SHP77 (cell line): ENCODE measurements at regions not wholly inside any gene's neighbourhood (a gene's known extent, or its start where the extent isn't known, plus 50 kb on each side); places are given as distances from the start of the nearest gene placed in this dataset.
"Not testable (repeated sequence)": the region's sequence is repeated elsewhere in the genome, so short reads cannot be mapped to it uniquely, and the experiment has no call there.

Experiments
- DNase-seq, 2 experiments: peaks; one replicate each; lab custom pipeline; 2025; lab: John Stamatoyannopoulos, UW

- DNase-seq: no peak
Observed at GRCh38 chrX:52261125-52261462, 76.4 kb downstream of the MAGED4 start.

- DNase-seq: peak; percentile 56 to 70
Observed at GRCh38 chrX:52261463-52262194, 76.9 kb downstream of the MAGED4 start.

DNA sequence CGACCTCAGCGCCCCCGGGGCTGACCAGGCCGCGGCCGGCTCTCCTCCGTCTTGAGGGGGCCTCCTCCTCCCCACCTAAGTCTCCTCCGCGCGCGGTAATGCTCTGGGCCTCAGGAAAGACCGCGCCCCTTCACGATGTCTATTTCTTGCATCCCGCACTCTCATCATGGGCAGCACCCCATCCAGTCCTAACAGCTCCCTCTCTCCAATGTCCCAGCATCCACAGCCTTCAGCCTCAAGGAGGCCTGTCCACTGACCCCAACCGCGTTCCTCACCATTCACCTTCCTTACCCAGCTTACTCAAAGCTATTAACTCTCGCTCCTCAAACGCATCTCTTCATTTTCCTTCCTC, 77.5 kb downstream of the MAGED4 start:
- DNase-seq: no peak

DNA sequence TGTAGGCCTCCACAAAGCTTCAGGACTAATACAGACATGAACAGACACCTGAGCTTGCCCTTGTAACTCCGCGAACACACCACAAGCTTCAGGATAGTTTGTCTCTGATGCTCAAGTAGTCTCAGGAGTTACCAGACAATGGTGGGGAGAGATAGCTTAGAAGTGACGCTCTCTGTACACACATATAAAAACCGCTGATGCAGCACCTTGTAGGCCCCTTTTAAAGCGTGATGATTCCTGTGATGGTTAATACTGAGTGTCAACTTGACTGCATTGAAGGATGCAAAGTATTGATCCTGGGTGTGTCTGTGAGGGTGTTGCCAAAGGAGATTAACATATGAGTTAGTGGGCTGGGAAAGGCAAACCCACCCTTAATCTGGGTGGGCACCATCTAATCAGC, 78.7 kb downstream of the MAGED4 start:
- DNase-seq: no peak

- no peak for DNase-seq
Observed at GRCh38 chrX:52265713-52266112, 81.0 kb downstream of the MAGED4 start.

DNA sequence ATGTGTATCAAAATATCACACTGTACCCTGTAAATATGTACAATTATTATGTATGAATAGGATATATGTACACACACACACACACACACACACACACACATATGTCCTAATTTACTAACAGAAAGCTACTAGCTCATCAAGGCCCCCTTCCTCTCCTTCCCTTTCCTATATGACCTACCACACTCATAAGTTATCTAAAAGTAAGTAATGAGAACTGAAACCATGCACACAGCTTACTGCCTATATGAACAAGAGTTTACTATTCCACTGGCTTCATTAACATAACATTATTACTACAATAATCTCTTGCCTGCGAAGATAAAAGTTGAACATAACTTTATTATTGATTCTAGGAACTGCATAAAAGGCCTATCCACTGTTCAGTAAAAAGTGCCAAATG, 83.8 kb downstream of the MAGED4 start:
- DNase-seq: not testable (repeated sequence)

GRCh38 chrX:52270453-52271116, 85.9 kb downstream of the MAGED4 start:
- DNase-seq: no peak

GRCh38 chrX:52271206-52271605, 86.5 kb downstream of the MAGED4 start:
- no peak for DNase-seq

DNA sequence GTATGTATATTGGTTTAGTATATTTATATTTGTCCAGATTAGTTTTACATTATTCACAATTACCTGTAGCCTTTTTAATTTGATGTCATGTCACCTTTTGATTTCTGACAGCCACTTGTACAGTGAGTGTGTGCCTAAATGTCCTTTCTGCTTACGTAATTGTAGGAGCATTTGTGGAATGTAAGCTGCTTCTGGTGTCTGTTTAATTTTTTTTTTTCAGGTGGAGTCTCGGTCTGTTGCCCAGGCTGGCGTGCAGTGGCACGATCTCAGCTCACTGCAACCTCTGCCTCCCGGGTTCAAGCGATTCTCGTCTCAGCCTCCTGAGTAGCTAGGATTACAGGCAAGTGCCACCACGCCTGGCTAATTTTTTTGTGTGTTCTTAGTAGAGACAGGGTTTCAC, 91.2 kb upstream of the XAGE2 start:
- DNase-seq: no peak

DNA sequence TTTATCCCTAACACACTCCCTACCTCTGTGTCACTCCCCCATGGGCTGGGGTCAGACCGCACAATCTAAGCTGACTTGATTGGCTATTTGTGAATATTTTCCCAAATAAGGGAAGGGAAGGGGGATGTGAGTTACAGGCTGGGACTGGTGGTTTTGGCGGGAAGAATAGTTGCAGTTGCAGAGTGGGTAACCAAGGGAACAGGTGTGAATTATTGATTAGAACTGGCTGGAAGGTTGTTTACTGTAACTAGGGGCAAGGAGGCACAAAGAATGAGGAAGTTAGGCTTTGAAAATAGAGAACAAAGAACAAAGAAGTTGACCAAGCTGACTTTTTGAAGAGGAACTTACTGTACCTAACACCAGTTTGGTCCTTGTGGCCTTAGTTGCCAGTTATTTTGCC, 88.0 kb upstream of the XAGE2 start:
- DNase-seq: no peak

DNA sequence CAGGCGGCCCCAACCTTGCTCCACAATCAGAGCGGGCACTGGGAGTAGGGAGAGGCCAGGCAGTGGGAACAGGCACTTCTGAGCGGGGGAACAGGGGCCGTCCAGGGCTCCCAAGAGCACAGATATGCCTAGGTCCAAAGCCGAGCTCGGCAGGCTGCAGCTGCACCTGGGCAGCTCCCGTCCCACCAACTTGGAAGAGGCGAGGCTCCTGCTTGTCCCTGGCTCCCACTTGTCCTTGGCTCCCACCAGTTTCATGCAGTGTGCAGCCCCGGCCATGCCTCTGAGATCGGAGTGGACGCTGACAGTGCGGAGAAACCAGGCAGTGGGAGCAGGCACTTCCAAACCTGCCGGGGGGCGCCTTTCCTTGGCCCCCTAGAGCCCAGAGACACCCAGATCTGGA, 84.0 kb upstream of the XAGE2 start:
- DNase-seq: no peak

- not testable (repeated sequence) for DNase-seq
Observed at GRCh38 chrX:52298968-52299367, 69.9 kb upstream of the XAGE2 start.

- not testable (repeated sequence) for DNase-seq
Observed at GRCh38 chrX:52308532-52308931, 60.3 kb upstream of the XAGE2 start.
